22Rv1 (cell line): ENCODE measurements at regions not wholly inside any gene's neighbourhood (a gene's known extent, or its start where the extent isn't known, plus 50 kb on each side); places are given as distances from the start of the nearest gene placed in this dataset.

ENCODE experiments used
- H3K27ac ChIP-seq: fragments of 450-650 bp; 2 replicates; pipeline ENCODE4 v1.5.1; 2017
- CTCF ChIP-seq: fragments of 450-650 bp; IDR thresholded peaks from 2 replicates; pipeline ENCODE4 v1.5.1; 2017; ENCODE audit warnings: mild to moderate bottlenecking
- ZFX ChIP-seq: fragments of 450-650 bp; IDR thresholded peaks from 2 replicates; pipeline ENCODE4 v1.6.1; 2017; ENCODE audit warnings: antibody characterized with exemption, borderline replicate concordance

GRCh38 chr20:40821429-40821828 is 132.4 kb upstream of the MAFB start:
- no peak overlapping the region for H3K27ac ChIP-seq
- no peak for TF ChIP-seq CTCF

- TF ChIP-seq ZFX = no peak
- no peak for TF ChIP-seq CTCF
- H3K27ac ChIP-seq = no peak overlapping the region
Observed at GRCh38 chr20:40826699-40827098, 137.7 kb upstream of the MAFB start.

DNA sequence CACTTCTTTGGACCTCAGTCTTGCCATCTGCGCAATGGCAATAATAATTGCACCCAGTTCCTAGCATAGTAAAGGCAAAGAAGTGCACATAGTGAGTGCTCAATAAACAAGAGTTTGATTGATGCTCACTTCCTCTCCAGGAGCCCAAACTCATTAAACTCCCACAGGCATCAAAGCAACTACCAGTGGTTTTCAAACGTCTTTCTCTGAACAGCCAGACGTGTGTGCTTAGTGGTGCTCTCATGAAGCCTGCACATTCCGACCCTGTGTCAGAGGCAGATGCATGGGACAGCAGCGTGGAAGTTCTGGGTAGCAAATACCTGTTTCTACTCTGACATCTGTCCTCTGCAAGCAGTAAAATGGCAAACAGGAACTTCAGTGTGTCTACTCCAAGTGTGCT is 146.3 kb upstream of the MAFB start:
- no peak for TF ChIP-seq ZFX
- no peak for TF ChIP-seq CTCF
- H3K27ac ChIP-seq = no peak overlapping the region

DNA sequence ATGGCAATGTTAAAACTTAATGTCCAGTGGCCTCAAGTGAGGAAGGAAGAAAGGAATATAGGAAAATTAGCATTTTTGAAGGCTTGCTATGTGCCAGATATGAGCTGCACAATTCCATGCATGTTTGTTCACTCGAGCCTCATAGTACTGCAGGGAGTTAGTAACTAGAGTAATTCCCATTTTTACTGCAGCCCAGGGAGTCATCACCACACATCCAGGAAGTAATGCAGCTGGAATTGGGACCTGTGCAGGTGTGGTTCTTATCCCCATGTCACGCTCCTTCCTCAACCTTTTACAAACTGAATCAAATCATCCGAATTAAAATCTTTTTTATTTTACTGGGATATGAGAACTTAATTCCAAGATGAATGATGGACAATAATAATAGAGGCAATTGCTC is 149.5 kb upstream of the MAFB start:
- TF ChIP-seq CTCF (no peak), ZFX (no peak)
- H3K27ac ChIP-seq = no peak overlapping the region

DNA sequence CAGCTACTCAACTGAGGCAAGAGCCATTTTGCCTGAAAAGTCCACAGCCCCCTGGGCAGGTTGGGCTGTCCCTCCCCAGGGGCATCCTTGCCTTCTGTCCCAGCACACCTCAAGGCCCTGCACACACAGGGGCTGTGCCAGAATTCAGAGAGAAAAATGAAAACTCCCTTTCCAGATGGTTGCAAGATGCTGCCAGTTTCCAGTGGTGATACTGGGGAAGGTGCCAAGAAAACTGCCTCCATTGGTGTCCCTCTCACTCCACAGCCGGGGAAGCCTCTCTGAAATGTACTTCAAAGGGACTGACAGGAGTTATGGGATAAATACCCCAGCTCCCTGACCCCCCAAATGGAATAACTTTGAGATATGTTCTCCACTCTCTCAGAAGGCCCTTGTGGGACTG is 154.2 kb upstream of the MAFB start:
- TF ChIP-seq CTCF (no peak), ZFX (no peak)

DNA sequence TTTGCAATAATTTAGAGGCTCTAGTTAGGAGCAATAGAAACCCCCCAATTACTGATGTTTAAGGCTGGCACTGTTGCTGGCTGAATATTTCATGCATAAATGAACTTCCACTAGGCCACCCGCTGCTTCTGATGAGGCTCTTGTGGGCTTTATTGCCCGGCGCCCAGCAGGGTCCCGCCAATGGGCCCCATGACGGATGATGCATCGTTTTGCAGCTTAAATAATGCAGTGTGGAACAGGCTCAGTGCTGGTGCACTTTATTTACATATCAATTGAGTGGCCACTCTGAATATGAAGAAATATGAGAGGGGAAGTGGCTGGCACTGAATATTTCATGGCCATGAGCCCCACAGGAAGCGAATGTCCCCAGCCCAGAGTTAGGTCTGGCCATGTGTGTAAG is 155.3 kb upstream of the MAFB start:
- H3K27ac ChIP-seq = no peak overlapping the region
- TF ChIP-seq CTCF (no peak), ZFX (no peak)

More for the DNA sequence above, 154.2 kb upstream of the MAFB start:
- no peak overlapping the region for H3K27ac ChIP-seq

DNA sequence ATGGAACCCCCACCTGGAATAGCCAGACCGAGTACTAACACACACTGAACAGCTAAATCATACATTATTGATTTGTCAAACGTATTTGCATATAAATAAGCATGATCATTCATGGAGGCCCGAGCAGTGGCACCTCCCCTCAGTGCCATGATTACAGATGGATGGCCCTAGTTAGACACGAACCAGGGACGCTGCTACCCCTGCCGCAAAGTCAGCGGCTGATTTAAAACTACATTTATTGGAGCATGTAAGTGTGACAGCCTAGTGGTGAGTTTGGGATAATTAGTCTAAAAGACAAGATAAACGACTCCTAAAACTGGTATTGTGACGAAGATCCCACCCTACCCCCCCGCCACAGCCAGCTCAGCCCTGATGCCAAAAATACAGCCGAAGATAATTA is 159.1 kb upstream of the MAFB start:
- no peak for TF ChIP-seq CTCF
- TF ChIP-seq ZFX = no peak
- no peak overlapping the region for H3K27ac ChIP-seq
